ENCODE measurements at regions not wholly inside any gene's neighbourhood (a gene's known extent, or its start where the extent isn't known, plus 50 kb on each side); places are given as distances from the start of the nearest gene placed in this dataset.

DNA sequence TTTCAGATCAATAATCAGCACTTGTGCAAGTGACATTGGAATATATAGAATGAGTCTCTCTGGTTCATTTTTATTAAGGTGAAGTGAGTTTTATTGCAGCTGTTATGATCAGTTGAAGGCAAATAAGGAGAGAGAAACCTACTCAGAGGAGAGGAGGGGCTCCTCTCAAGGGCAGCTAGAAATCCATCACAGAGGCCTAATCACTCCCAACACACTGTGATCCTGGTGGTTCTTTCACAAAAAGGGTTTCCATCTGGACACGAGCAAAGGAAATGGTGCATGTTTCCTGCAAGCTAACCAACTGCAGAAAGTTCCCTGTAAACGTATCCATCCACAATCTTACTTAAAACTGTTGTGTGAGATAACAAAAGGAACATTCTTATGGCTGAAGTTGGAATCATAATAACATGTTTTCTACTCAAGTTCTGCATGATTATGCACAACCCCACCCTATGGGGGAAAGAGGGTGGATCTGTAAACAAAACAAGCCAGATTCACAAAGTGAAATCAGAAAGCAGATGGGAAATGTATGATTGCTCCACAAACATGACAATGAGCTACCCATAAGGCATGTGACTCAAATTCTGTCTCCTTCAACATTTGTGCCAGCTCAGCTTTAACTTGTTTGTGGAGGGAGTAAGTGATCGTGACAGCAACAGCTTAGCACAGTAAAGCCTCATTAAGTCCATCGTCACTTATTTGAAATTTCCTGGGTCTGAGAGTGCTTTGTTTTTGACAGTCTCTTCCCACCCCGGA, 141.2 kb upstream of the ST6GALNAC5 start (continued):
- TF ChIP-seq, protein P1, sequence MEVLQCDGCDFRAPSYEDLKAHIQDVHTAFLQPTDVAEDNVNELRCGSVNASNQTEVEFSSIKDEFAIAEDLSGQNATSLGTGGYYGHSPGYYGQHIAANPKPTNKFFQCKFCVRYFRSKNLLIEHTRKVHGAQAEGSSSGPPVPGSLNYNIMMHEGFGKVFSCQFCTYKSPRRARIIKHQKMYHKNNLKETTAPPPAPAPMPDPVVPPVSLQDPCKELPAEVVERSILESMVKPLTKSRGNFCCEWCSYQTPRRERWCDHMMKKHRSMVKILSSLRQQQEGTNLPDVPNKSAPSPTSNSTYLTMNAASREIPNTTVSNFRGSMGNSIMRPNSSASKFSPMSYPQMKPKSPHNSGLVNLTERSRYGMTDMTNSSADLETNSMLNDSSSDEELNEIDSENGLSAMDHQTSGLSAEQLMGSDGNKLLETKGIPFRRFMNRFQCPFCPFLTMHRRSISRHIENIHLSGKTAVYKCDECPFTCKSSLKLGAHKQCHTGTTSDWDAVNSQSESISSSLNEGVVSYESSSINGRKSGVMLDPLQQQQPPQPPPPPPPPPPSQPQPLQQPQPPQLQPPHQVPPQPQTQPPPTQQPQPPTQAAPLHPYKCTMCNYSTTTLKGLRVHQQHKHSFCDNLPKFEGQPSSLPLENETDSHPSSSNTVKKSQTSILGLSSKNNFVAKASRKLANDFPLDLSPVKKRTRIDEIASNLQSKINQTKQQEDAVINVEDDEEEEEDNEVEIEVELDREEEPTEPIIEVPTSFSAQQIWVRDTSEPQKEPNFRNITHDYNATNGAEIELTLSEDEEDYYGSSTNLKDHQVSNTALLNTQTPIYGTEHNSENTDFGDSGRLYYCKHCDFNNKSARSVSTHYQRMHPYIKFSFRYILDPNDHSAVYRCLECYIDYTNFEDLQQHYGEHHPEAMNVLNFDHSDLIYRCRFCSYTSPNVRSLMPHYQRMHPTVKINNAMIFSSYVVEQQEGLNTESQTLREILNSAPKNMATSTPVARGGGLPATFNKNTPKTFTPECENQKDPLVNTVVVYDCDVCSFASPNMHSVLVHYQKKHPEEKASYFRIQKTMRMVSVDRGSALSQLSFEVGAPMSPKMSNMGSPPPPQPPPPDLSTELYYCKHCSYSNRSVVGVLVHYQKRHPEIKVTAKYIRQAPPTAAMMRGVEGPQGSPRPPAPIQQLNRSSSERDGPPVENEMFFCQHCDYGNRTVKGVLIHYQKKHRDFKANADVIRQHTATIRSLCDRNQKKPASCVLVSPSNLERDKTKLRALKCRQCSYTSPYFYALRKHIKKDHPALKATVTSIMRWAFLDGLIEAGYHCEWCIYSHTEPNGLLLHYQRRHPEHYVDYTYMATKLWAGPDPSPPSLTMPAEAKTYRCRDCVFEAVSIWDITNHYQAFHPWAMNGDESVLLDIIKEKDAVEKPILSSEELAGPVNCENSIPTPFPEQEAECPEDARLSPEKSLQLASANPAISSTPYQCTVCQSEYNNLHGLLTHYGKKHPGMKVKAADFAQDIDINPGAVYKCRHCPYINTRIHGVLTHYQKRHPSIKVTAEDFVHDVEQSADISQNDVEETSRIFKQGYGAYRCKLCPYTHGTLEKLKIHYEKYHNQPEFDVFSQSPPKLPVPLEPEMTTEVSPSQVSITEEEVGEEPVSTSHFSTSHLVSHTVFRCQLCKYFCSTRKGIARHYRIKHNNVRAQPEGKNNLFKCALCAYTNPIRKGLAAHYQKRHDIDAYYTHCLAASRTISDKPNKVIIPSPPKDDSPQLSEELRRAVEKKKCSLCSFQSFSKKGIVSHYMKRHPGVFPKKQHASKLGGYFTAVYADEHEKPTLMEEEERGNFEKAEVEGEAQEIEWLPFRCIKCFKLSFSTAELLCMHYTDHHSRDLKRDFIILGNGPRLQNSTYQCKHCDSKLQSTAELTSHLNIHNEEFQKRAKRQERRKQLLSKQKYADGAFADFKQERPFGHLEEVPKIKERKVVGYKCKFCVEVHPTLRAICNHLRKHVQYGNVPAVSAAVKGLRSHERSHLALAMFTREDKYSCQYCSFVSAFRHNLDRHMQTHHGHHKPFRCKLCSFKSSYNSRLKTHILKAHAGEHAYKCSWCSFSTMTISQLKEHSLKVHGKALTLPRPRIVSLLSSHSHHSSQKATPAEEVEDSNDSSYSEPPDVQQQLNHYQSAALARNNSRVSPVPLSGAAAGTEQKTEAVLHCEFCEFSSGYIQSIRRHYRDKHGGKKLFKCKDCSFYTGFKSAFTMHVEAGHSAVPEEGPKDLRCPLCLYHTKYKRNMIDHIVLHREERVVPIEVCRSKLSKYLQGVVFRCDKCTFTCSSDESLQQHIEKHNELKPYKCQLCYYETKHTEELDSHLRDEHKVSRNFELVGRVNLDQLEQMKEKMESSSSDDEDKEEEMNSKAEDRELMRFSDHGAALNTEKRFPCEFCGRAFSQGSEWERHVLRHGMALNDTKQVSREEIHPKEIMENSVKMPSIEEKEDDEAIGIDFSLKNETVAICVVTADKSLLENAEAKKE (CRISPR knock-in tag; IDR thresholded peaks at IDR 0.05), result no peak
- TF ChIP-seq NANOG (IDR thresholded peaks at IDR 0.05; ENCODE audit: borderline replicate concordance) (no peak), ZNF331 (CRISPR knock-in tag; IDR thresholded peaks at IDR 0.05; ENCODE audit: low read depth) (no peak), EZH2 (IDR thresholded peaks at IDR 0.05; ENCODE audit: low read depth, unreplicated experiment) (no peak), EZH2phosphoT487 (IDR thresholded peaks at IDR 0.05; ENCODE audit: unreplicated experiment) (no peak), POLR2AphosphoS5 (IDR thresholded peaks at IDR 0.05; ENCODE audit: low read depth) (no peak), STAT1 (IDR thresholded peaks at IDR 0.05; ENCODE audit: unreplicated experiment) (no peak)
- TF ChIP-seq, protein P2, sequence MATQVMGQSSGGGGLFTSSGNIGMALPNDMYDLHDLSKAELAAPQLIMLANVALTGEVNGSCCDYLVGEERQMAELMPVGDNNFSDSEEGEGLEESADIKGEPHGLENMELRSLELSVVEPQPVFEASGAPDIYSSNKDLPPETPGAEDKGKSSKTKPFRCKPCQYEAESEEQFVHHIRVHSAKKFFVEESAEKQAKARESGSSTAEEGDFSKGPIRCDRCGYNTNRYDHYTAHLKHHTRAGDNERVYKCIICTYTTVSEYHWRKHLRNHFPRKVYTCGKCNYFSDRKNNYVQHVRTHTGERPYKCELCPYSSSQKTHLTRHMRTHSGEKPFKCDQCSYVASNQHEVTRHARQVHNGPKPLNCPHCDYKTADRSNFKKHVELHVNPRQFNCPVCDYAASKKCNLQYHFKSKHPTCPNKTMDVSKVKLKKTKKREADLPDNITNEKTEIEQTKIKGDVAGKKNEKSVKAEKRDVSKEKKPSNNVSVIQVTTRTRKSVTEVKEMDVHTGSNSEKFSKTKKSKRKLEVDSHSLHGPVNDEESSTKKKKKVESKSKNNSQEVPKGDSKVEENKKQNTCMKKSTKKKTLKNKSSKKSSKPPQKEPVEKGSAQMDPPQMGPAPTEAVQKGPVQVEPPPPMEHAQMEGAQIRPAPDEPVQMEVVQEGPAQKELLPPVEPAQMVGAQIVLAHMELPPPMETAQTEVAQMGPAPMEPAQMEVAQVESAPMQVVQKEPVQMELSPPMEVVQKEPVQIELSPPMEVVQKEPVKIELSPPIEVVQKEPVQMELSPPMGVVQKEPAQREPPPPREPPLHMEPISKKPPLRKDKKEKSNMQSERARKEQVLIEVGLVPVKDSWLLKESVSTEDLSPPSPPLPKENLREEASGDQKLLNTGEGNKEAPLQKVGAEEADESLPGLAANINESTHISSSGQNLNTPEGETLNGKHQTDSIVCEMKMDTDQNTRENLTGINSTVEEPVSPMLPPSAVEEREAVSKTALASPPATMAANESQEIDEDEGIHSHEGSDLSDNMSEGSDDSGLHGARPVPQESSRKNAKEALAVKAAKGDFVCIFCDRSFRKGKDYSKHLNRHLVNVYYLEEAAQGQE (IDR thresholded peaks at IDR 0.05; ENCODE audit: unreplicated experiment), result no peak
